ENCODE measurements at regions not wholly inside any gene's neighbourhood (a gene's known extent, or its start where the extent isn't known, plus 50 kb on each side); places are given as distances from the start of the nearest gene placed in this dataset.

DNA sequence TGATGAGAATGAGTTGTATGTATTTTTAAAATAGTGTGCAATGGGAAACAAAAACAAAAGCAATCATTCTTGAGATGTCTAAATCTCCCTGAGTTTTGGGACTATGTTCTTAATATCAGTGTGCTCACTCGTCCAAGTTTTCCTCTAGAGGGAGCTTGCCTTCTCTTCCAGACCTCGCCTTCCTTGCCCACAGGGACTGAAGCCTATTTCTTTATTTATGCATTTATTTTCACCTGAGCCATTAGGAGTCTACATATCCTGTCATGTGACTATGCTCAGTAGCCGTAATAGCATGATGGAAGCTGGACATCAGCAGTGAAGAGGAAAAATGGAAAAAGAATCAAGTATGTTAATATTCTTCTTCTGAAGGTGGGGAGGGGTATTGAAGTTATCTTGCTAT, 131.2 kb downstream of the SH3BGRL2 start:
- H3K27ac ChIP-seq, result no peak overlapping the region
- intact Hi-C loops (cut with DNase I), result no loop called here
- no peaks in the 10 kb centered on the region for H3K27me3 ChIP-seq
- H3K4me3 ChIP-seq, result no peak overlapping the region
- H3K36me3 ChIP-seq, result no peaks in the 10 kb centered on the region
- DNase-seq (ENCODE audit: extremely low spot score in 2 of 2), result no peak
- no peaks in the 10 kb centered on the region for H3K4me1 ChIP-seq
- TF ChIP-seq POLR2A (IDR thresholded peaks at IDR 0.05) (no peak), POLR2AphosphoS5 (IDR thresholded peaks at IDR 0.05; ENCODE audit: insufficient read depth in 1 of 2, low read depth in 1 of 2) (no peak)
- TF ChIP-seq, protein P1, sequence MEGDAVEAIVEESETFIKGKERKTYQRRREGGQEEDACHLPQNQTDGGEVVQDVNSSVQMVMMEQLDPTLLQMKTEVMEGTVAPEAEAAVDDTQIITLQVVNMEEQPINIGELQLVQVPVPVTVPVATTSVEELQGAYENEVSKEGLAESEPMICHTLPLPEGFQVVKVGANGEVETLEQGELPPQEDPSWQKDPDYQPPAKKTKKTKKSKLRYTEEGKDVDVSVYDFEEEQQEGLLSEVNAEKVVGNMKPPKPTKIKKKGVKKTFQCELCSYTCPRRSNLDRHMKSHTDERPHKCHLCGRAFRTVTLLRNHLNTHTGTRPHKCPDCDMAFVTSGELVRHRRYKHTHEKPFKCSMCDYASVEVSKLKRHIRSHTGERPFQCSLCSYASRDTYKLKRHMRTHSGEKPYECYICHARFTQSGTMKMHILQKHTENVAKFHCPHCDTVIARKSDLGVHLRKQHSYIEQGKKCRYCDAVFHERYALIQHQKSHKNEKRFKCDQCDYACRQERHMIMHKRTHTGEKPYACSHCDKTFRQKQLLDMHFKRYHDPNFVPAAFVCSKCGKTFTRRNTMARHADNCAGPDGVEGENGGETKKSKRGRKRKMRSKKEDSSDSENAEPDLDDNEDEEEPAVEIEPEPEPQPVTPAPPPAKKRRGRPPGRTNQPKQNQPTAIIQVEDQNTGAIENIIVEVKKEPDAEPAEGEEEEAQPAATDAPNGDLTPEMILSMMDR (IDR thresholded peaks at IDR 0.05), result no peak
- H3K9me3 ChIP-seq, result no peaks in the 10 kb centered on the region

DNA sequence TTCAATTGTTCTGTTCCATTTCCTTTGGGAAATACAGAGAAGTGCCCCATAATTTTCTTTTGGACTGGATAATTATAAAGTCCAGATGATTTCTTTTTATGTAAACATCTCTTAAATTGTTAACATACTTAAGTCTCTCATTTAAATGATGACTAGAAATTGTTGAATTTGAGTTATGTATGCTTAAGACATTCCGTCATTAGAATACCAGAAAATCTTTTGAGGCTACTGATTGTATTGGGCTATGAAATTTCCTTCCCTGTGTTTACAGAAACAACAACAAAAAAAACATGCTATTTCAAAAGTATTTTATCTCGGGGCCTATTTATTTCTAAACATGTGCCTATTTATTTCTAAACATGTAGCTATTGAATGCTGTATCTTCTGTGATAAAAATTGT, 125.4 kb downstream of the SH3BGRL2 start:
- intact Hi-C loops (cut with DNase I), result no loop called here
- H3K4me1 ChIP-seq, result no peaks in the 10 kb centered on the region
- no peak overlapping the region for H3K27ac ChIP-seq
- no peaks in the 10 kb centered on the region for H3K9me3 ChIP-seq
- no peaks in the 10 kb centered on the region for H3K36me3 ChIP-seq
- DNase-seq (ENCODE audit: extremely low spot score in 2 of 2), result no peak
- no peaks in the 10 kb centered on the region for H3K27me3 ChIP-seq
- TF ChIP-seq POLR2AphosphoS5 (IDR thresholded peaks at IDR 0.05; ENCODE audit: insufficient read depth in 1 of 2, low read depth in 1 of 2) (no peak), POLR2A (IDR thresholded peaks at IDR 0.05) (no peak)
- TF ChIP-seq, protein P1 (IDR thresholded peaks at IDR 0.05), result no peak
- H3K4me3 ChIP-seq, result no peak overlapping the region

DNA sequence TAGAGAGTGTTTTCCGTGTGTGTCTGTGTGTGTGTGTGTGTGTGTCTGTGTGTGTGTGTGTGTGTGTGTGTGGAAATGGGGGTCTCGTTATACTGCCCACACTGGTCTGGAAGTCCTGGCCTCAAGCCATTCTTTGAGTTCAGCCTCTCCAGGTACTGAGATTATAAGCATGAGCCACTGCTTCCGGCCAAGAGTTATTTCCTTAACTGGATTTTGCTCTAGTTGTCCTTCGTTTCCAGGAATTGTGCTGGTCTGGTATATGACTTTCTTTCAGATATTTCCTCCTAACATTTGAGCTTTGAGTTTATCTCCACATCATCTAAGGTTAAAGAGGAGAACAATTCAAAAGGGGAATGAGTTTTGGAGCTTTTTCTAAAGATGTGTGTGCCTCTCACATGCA, 124.8 kb downstream of the SH3BGRL2 start:
- Histone ChIP-seq H3K27ac (no peak overlapping the region), H3K36me3 (no peaks in the 10 kb centered on the region), H3K4me1 (no peaks in the 10 kb centered on the region), H3K27me3 (no peaks in the 10 kb centered on the region), H3K4me3 (no peak overlapping the region), H3K9me3 (no peaks in the 10 kb centered on the region)
- intact Hi-C loops (cut with DNase I), result no loop called here
- TF ChIP-seq POLR2A (IDR thresholded peaks at IDR 0.05), result no peak
- peak in 1 of 2 donors; percentile 33 for TF ChIP-seq POLR2AphosphoS5 (IDR thresholded peaks at IDR 0.05; ENCODE audit: insufficient read depth in 1 of 2, low read depth in 1 of 2)
- TF ChIP-seq, protein P1 (IDR thresholded peaks at IDR 0.05), result no peak
- no peak for DNase-seq (ENCODE audit: extremely low spot score in 2 of 2)

Measured in vagina (tissue), 2 donors.